ENCODE measurements at regions not wholly inside any gene's neighbourhood (a gene's known extent, or its start where the extent isn't known, plus 50 kb on each side); places are given as distances from the start of the nearest gene placed in this dataset.
A peak's percentile ranks its signal among the peaks of the same experiment; 100 is the strongest.

DNA sequence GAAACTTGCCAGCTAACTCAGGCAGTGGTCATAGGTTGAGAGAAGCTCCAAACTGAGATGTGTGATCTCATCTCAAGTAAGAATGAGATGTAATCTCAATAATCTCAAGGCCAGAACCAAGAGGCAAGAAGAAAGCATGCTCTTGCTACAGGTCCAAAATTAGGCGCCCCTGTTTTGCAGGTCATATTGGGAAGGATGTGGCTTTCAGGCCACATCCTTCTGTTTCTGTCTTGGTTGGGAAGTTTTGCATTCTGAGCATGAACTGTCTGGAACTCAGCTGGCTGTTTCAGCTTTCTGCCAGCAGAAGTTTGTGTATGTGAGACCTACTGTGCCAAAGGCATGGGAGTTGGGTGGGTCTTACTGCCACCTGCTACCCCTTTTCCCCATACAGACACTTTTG lies 67.5 kb upstream of the MS4A8 start:
- Histone ChIP-seq H3K9me2 (replicated peaks; ENCODE audit: low read length) (no peaks in the 10 kb centered on the region), H3K4me2 (ENCODE audit: low read length) (no peak overlapping the region), H3K4me3 (ENCODE audit: low read length) (no peak overlapping the region), H3K27me3 (ENCODE audit: low read length) (peaks cover 25% of the 10 kb centered on the region; the same call in 1 of the 2 replicates), H4K20me1 (ENCODE audit: low read length) (no peaks in the 10 kb centered on the region), H3K79me2 (ENCODE audit: low read length) (no peaks in the 10 kb centered on the region), H3F3A (ENCODE audit: low read length, unreplicated experiment) (no peaks in the 10 kb centered on the region), H3K4me1 (ENCODE audit: insufficient read depth, low read length) (no peaks in the 10 kb centered on the region), H3K36me3 (ENCODE audit: low read depth, low read length) (no peaks in the 10 kb centered on the region), H3K9me3 (ENCODE audit: low read length) (0 out of 2 replicates have a peak, but pooled peaks cover 6% of the 10 kb centered on the region), H3K9ac (ENCODE audit: low read length) (no peak overlapping the region), H2AFZ (ENCODE audit: low read length) (no peak overlapping the region), H3K27ac (ENCODE audit: low read length) (no peak overlapping the region)
- no TSS peak for BruUV-seq (replicated peaks)
- ATAC-seq, result no peak
- intact Hi-C loops (cut with micrococcal nuclease), result no loop called here
- POLR2A ChIA-PET (ENCODE audit: unreplicated experiment), result no interaction called here
- TF ChIP-seq, protein P1, sequence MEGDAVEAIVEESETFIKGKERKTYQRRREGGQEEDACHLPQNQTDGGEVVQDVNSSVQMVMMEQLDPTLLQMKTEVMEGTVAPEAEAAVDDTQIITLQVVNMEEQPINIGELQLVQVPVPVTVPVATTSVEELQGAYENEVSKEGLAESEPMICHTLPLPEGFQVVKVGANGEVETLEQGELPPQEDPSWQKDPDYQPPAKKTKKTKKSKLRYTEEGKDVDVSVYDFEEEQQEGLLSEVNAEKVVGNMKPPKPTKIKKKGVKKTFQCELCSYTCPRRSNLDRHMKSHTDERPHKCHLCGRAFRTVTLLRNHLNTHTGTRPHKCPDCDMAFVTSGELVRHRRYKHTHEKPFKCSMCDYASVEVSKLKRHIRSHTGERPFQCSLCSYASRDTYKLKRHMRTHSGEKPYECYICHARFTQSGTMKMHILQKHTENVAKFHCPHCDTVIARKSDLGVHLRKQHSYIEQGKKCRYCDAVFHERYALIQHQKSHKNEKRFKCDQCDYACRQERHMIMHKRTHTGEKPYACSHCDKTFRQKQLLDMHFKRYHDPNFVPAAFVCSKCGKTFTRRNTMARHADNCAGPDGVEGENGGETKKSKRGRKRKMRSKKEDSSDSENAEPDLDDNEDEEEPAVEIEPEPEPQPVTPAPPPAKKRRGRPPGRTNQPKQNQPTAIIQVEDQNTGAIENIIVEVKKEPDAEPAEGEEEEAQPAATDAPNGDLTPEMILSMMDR (conservative IDR thresholded peaks at IDR 0.05; ENCODE audit: low read depth, low read length), result no peak
- TF ChIP-seq EZH2phosphoT487 (IDR thresholded peaks at IDR 0.05; ENCODE audit: borderline replicate concordance, low read length), result no peak
- TF ChIP-seq EZH2 (IDR thresholded peaks at IDR 0.05; ENCODE audit: low read length, unreplicated experiment), result no peak
- CTCF ChIA-PET, result no interaction called here
- no peak for DNase-seq

DNA sequence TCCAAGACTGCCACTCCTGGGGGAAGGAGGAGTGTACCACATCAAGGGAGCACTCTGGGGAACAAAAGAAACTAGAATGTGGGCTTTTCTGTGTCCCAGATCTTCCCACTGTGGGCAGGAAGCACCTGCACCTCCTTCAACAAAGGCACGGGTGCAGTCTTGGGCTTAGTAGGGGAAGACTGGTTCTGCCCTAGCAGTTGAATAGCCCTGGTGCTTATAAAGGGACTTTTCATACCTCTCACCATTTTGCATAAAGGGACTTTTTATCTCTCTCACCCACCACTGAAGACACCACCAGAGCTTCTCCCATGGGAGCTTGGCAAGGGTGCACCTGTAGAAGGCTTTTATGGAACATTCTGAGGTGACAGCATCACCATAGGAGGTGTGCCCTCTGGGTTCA lies 65.8 kb upstream of the MS4A8 start:
- intact Hi-C loops (cut with micrococcal nuclease), result no loop called here
- H3K27ac ChIP-seq (ENCODE audit: low read length), result no peak overlapping the region
- TF ChIP-seq, protein P1 (conservative IDR thresholded peaks at IDR 0.05; ENCODE audit: low read depth, low read length), result no peak
- no peak for TF ChIP-seq EZH2 (IDR thresholded peaks at IDR 0.05; ENCODE audit: low read length, unreplicated experiment)
- TF ChIP-seq EZH2phosphoT487 (IDR thresholded peaks at IDR 0.05; ENCODE audit: borderline replicate concordance, low read length), result no peak
- no peak overlapping the region for H3K4me2 ChIP-seq (ENCODE audit: low read length)
- 0 out of 2 replicates have a peak, but pooled peaks cover 6% of the 10 kb centered on the region for H3K9me3 ChIP-seq (ENCODE audit: low read length)
- no peaks in the 10 kb centered on the region for H3K79me2 ChIP-seq (ENCODE audit: low read length)
- no peaks in the 10 kb centered on the region for H3K36me3 ChIP-seq (ENCODE audit: low read depth, low read length)
- ATAC-seq, result no peak
- BruUV-seq (replicated peaks), result no TSS peak
- peaks cover 33% of the 10 kb centered on the region for H3K27me3 ChIP-seq (ENCODE audit: low read length)
- no peak overlapping the region for H3K9ac ChIP-seq (ENCODE audit: low read length)
- POLR2A ChIA-PET (ENCODE audit: unreplicated experiment), result no interaction called here
- H3K4me3 ChIP-seq (ENCODE audit: low read length), result no peak overlapping the region
- no peaks in the 10 kb centered on the region for H3K9me2 ChIP-seq (replicated peaks; ENCODE audit: low read length)
- H3K4me1 ChIP-seq (ENCODE audit: insufficient read depth, low read length), result no peaks in the 10 kb centered on the region
- H2AFZ ChIP-seq (ENCODE audit: low read length), result no peak overlapping the region
- no peaks in the 10 kb centered on the region for H4K20me1 ChIP-seq (ENCODE audit: low read length)
- DNase-seq, result no peak
- no peaks in the 10 kb centered on the region for H3F3A ChIP-seq (ENCODE audit: low read length, unreplicated experiment)
- CTCF ChIA-PET, result no interaction called here

DNA sequence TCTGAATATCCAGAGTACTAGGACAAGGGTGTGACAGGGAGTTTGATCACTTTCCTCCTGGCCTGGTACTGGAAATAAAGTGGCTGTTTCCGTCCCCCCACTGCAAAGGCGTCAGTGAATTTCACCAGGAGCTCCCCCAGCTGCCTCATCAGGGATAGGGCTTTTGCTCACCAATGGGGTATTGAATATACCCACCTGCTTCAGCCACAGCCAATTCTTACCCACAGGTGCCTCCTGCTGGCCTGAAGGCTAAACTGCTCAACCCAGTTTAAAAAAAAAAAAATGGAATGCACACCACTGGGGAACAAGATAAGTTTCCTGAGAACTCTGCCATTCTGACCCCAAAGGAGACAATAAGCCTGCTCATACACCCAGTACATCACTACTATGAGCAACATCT lies 65.3 kb upstream of the MS4A8 start:
- Histone ChIP-seq H3F3A (ENCODE audit: low read length, unreplicated experiment) (no peaks in the 10 kb centered on the region), H2AFZ (ENCODE audit: low read length) (no peak overlapping the region), H3K4me1 (ENCODE audit: insufficient read depth, low read length) (no peaks in the 10 kb centered on the region), H3K4me2 (ENCODE audit: low read length) (no peak overlapping the region), H4K20me1 (ENCODE audit: low read length) (no peaks in the 10 kb centered on the region), H3K36me3 (ENCODE audit: low read depth, low read length) (no peaks in the 10 kb centered on the region), H3K79me2 (ENCODE audit: low read length) (no peaks in the 10 kb centered on the region), H3K27ac (ENCODE audit: low read length) (no peak overlapping the region), H3K27me3 (ENCODE audit: low read length) (peaks cover 31% of the 10 kb centered on the region), H3K9me2 (replicated peaks; ENCODE audit: low read length) (no peaks in the 10 kb centered on the region), H3K9ac (ENCODE audit: low read length) (no peak overlapping the region), H3K9me3 (ENCODE audit: low read length) (0 out of 2 replicates have a peak, but pooled peaks cover 6% of the 10 kb centered on the region), H3K4me3 (ENCODE audit: low read length) (no peak overlapping the region)
- TF ChIP-seq EZH2 (IDR thresholded peaks at IDR 0.05; ENCODE audit: low read length, unreplicated experiment), result no peak
- TF ChIP-seq, protein P1 (conservative IDR thresholded peaks at IDR 0.05; ENCODE audit: low read depth, low read length), result peak; percentile 63
- intact Hi-C loops (cut with micrococcal nuclease), result no loop called here
- CTCF ChIA-PET, result no interaction called here
- ATAC-seq (no peak), DNase-seq (peak; percentile 32)
- POLR2A ChIA-PET (ENCODE audit: unreplicated experiment), result no interaction called here
- BruUV-seq (replicated peaks), result no TSS peak
